ENCODE measurements at regions not wholly inside any gene's neighbourhood (a gene's known extent, or its start where the extent isn't known, plus 50 kb on each side); places are given as distances from the start of the nearest gene placed in this dataset.
A peak's percentile ranks its signal among the peaks of the same experiment; 100 is the strongest.

DNA sequence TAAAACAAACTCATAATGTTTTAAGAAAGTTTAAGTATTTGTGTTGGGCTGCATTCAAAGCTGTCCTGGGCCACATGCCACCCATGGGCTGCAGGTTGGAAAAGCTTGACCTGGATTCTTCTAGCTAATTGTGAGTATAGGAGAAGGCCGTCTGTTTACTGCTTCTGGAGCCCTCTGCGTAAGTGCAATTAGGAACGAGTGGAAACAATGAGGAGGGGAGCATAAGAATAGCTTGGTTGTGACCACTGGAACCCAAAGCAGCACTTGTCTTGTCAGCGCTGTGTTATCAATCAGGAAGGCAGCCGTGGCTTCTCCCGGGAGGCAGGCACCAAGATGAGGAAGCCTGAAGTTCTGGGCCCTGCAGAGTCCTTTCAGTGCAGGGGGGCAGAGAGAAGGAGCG lies 110.4 kb upstream of the MBNL2 start:
- H3K36me3 ChIP-seq (ENCODE audit: insufficient read depth, low read length) = no peaks in the 10 kb centered on the region
- H3K27ac ChIP-seq (ENCODE audit: low read depth, low read length) = no peak overlapping the region
- no peaks in the 10 kb centered on the region for H3K79me2 ChIP-seq (ENCODE audit: control insufficient read depth, insufficient read depth, low read length, unreplicated experiment)
- no peak overlapping the region for H2AFZ ChIP-seq (ENCODE audit: low read length, unreplicated experiment)
- no peaks in the 10 kb centered on the region for H3K27me3 ChIP-seq (ENCODE audit: insufficient read depth, low read length)
- no peak overlapping the region for H3K4me3 ChIP-seq (ENCODE audit: low read depth, low read length)
- peaks cover 31% of the 10 kb centered on the region for H3K4me1 ChIP-seq (ENCODE audit: control insufficient read depth, insufficient read depth, low read length, unreplicated experiment)

DNA sequence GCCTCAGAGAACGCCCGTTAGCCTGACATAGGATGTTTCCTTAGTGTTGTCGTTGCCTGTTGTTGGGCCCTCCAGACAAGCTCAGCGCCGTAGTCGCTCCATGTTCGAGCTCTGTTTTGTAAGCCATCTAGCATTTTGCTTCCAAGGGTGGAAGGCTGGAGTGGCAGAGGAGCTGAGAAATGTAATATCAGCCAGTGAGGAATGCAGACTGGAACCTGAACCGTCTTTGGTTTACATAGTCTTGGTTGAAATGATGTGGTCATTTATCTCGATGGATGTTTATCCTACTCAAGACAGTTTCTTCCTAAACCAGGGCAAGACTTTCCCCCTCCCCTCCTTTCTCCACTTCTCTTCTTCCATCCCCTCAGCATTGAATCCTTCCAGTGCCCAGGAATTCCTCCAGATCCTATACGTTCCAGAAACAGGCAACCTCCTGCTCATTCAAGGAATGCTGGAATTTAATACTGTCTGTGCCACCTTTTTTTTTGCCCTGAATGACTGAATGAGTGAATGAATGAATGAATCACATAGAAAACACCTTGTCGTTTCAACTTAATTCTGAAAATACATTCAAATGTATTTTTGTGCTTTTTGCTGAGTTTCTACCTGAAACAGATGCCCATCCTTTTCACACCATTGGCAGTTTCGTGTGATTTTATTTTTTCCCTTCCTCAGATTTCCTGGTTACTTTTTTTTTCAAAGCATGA lies 109.5 kb upstream of the MBNL2 start:
- Histone ChIP-seq H3K27me3 (ENCODE audit: insufficient read depth, low read length) (no peaks in the 10 kb centered on the region), H2AFZ (ENCODE audit: low read length, unreplicated experiment) (no peak overlapping the region), H3K4me1 (ENCODE audit: control insufficient read depth, insufficient read depth, low read length, unreplicated experiment) (peaks cover 37% of the 10 kb centered on the region), H3K36me3 (ENCODE audit: insufficient read depth, low read length) (no peaks in the 10 kb centered on the region), H3K27ac (ENCODE audit: low read depth, low read length) (no peak overlapping the region), H3K79me2 (ENCODE audit: control insufficient read depth, insufficient read depth, low read length, unreplicated experiment) (no peaks in the 10 kb centered on the region), H3K4me3 (ENCODE audit: low read depth, low read length) (no peak overlapping the region)

DNA sequence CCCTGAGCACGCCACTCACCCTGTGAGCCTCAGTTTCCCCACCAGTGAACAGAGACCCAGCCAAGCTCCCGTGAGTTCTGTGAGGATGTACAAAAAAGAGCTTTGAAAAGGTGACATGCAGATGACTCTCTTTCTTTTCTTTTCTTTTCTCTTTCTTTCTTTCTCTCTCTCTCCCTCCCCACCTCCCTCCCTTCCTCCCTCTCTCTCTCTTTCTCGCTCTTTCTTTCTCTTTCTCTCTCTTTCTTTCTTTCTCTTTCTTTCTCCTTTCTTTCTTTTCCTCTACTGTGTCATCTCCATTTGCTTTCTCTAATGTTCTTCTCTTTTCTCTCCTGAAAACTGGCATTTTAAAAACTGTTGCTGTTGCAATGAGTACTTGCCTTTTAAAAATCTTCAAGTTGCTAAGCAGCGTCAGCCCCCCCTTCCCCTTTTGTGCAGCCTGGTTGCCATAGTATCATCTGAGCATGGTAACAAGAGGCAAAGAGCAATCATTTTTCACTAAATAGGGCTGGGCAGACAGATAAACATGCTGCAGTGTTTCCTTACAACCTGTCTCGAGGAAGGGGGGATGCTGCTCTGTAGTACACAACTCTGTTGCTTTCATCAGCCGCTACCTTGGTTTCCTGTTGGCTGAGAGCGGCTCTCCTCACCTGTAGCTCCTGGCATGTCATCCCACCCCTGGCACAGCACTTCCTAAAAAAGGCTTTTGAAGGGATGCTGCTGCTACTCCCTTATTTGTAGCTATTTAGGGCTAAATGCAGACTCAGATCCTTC lies 108.7 kb upstream of the MBNL2 start:
- Histone ChIP-seq H3K27me3 (ENCODE audit: insufficient read depth, low read length) (no peaks in the 10 kb centered on the region), H3K4me1 (ENCODE audit: control insufficient read depth, insufficient read depth, low read length, unreplicated experiment) (peaks cover 37% of the 10 kb centered on the region), H3K36me3 (ENCODE audit: insufficient read depth, low read length) (no peaks in the 10 kb centered on the region), H3K4me3 (ENCODE audit: low read depth, low read length) (no peak overlapping the region), H3K79me2 (ENCODE audit: control insufficient read depth, insufficient read depth, low read length, unreplicated experiment) (no peaks in the 10 kb centered on the region), H3K27ac (ENCODE audit: low read depth, low read length) (no peak overlapping the region), H2AFZ (ENCODE audit: low read length, unreplicated experiment) (no peak overlapping the region)

DNA sequence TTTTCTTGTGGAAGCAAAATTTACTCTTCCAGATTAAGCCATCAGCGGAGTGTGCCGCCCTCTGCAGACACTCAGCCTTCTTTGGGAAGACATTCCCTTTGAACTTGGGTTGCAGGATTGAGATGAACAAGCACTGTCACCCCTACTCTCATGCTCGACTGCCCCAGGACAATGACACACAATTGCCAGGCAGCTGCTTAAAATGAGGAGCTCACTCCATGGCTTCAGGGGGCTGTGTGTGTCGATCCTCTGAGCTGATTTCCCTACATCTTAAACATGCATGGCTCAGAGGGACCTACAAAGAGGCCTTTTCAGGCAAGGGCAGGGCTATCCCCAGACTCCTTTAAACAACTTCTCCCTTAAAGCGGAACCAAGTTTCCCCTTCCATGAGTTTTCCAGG lies 107.5 kb upstream of the MBNL2 start:
- H3K79me2 ChIP-seq (ENCODE audit: control insufficient read depth, insufficient read depth, low read length, unreplicated experiment) = no peaks in the 10 kb centered on the region
- no peak overlapping the region for H3K27ac ChIP-seq (ENCODE audit: low read depth, low read length)
- H3K4me1 ChIP-seq (ENCODE audit: control insufficient read depth, insufficient read depth, low read length, unreplicated experiment) = peaks cover 28% of the 10 kb centered on the region
- peak overlapping the region; percentile 57 for H2AFZ ChIP-seq (ENCODE audit: low read length, unreplicated experiment)
- no peaks in the 10 kb centered on the region for H3K36me3 ChIP-seq (ENCODE audit: insufficient read depth, low read length)
- peak overlapping the region; percentile 11; the same call in 1 of the 2 replicates for H3K4me3 ChIP-seq (ENCODE audit: low read depth, low read length)
- H3K27me3 ChIP-seq (ENCODE audit: insufficient read depth, low read length) = no peaks in the 10 kb centered on the region

DNA sequence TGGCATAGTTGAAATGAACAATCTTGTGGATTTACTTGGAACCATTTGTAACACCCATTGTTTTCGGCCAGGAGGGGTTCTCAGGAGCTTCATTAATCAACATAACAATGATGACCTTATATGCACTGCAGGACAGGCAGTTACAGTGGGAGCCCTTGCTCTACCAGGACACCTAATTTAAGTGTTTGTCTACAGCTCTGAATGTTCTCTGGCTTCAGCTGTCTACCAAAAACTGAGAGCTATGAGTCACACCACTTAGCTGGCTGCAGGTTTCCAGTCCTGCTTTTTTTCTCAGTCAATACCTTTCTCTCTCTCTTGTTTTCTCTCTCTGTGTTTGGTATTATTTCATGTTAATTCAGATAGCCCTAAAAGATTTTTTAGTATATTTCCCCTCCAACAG lies 105.4 kb upstream of the MBNL2 start:
- Histone ChIP-seq H3K4me1 (ENCODE audit: control insufficient read depth, insufficient read depth, low read length, unreplicated experiment) (peaks cover 46% of the 10 kb centered on the region), H2AFZ (ENCODE audit: low read length, unreplicated experiment) (no peak overlapping the region)

DNA sequence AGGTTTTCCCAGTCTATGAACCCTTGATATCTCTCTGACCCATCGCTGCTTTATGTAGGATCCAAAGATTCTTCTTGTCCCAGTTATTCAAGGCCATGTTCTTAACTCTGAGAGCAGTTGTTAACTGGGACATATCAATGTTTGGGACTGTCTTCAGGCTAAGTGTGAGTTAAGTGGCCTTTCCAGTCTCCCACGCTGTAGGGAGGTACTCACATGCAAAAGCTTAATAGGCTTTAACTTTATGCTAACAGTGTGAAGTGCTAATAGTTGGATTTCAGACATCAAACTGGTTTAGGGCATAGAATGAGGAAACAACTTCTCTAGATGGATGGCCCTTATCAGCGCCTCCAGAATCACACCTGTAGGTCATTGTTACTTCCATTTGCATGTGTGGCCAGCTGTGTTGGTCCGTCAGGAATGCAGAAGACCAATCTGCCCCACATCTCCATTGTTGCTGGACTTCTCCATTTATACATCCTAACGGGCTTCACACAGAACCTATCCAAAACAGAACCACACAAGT lies 104.7 kb upstream of the MBNL2 start:
- H3K36me3 ChIP-seq (ENCODE audit: insufficient read depth, low read length) = no peaks in the 10 kb centered on the region
- no peak overlapping the region for H3K27ac ChIP-seq (ENCODE audit: low read depth, low read length)
- no peaks in the 10 kb centered on the region for H3K79me2 ChIP-seq (ENCODE audit: control insufficient read depth, insufficient read depth, low read length, unreplicated experiment)
- peaks cover 51% of the 10 kb centered on the region for H3K4me1 ChIP-seq (ENCODE audit: control insufficient read depth, insufficient read depth, low read length, unreplicated experiment)
- H3K27me3 ChIP-seq (ENCODE audit: insufficient read depth, low read length) = no peaks in the 10 kb centered on the region
- no peak overlapping the region for H3K4me3 ChIP-seq (ENCODE audit: low read depth, low read length)
- H2AFZ ChIP-seq (ENCODE audit: low read length, unreplicated experiment) = no peak overlapping the region

More for the DNA sequence above, 105.4 kb upstream of the MBNL2 start:
- Histone ChIP-seq H3K27me3 (ENCODE audit: insufficient read depth, low read length) (no peaks in the 10 kb centered on the region), H3K4me3 (ENCODE audit: low read depth, low read length) (no peak overlapping the region), H3K36me3 (ENCODE audit: insufficient read depth, low read length) (no peaks in the 10 kb centered on the region), H3K79me2 (ENCODE audit: control insufficient read depth, insufficient read depth, low read length, unreplicated experiment) (no peaks in the 10 kb centered on the region), H3K27ac (ENCODE audit: low read depth, low read length) (no peak overlapping the region)

DNA sequence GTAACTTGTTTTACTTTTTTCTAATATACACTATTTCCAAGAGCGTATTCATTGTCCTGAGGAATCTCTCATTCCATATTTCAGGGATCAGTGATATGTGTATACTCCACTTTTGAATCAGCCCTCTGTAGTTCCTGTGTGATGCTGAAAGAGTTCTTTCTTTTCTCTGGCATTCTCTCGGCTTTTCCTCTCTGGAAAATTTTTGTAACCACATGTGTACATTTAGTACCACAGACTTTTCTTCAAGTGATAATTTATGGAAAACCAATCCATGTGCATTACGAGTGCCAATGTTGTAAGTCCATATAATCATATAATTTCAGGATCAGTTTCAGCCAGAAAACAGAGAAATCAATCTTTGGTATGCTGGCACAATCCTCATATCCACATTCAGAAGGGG lies 102.2 kb upstream of the MBNL2 start:
- peak overlapping the region; percentile 17; the same call in 1 of the 2 replicates for H3K4me3 ChIP-seq (ENCODE audit: low read depth, low read length)
- H3K79me2 ChIP-seq (ENCODE audit: control insufficient read depth, insufficient read depth, low read length, unreplicated experiment) = no peaks in the 10 kb centered on the region
- no peak overlapping the region for H3K27ac ChIP-seq (ENCODE audit: low read depth, low read length)
- no peaks in the 10 kb centered on the region for H3K36me3 ChIP-seq (ENCODE audit: insufficient read depth, low read length)
- H2AFZ ChIP-seq (ENCODE audit: low read length, unreplicated experiment) = no peak overlapping the region
- no peaks in the 10 kb centered on the region for H3K27me3 ChIP-seq (ENCODE audit: insufficient read depth, low read length)
- peaks cover 62% of the 10 kb centered on the region for H3K4me1 ChIP-seq (ENCODE audit: control insufficient read depth, insufficient read depth, low read length, unreplicated experiment)

DNA sequence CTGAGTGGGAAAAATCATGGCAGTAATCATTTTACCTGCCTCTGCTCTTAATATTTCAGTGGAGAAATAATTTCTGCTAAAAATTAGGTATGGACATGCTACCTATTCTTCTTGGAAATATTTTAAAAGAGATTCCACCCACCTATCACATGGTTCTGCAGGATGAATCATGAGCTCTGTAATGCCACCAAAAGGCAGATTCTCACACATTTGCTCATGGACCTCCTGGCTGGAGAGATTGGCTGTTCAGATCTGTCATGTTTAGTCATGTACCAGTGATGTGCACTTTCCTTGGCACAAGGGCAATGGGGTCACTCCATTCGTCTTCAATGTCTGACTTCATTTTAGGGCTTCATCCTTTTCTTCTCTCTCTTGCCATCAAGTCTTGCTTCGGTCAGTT lies 101.8 kb upstream of the MBNL2 start:
- peaks cover 62% of the 10 kb centered on the region for H3K4me1 ChIP-seq (ENCODE audit: control insufficient read depth, insufficient read depth, low read length, unreplicated experiment)

DNA sequence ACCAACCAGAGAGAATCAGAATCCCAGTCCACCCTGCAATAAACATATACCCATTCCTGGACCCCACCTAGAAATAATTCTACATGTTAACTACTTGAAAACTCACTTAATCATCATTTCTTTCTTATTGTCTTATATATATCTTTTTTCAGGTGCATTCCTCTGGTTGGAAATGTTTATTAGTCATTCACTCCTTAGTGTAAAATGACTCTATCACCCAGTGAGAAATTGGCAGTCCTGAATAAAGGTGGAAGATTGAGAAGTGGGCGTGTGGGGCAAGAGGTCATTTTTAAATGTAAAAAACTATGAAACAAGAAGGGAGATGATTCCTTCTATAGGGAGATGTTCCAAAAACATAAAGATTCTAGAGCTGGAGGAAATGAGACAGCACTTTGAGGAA lies 101.2 kb upstream of the MBNL2 start:
- Histone ChIP-seq H3K27ac (ENCODE audit: low read depth, low read length) (peak overlapping the region; percentile 81; the same call in 1 of the 2 replicates), H3K4me1 (ENCODE audit: control insufficient read depth, insufficient read depth, low read length, unreplicated experiment) (peaks cover 62% of the 10 kb centered on the region), H3K36me3 (ENCODE audit: insufficient read depth, low read length) (no peaks in the 10 kb centered on the region), H2AFZ (ENCODE audit: low read length, unreplicated experiment) (no peak overlapping the region), H3K79me2 (ENCODE audit: control insufficient read depth, insufficient read depth, low read length, unreplicated experiment) (no peaks in the 10 kb centered on the region), H3K4me3 (ENCODE audit: low read depth, low read length) (no peak overlapping the region), H3K27me3 (ENCODE audit: insufficient read depth, low read length) (no peaks in the 10 kb centered on the region)

More for the DNA sequence above, 101.8 kb upstream of the MBNL2 start:
- Histone ChIP-seq H3K27ac (ENCODE audit: low read depth, low read length) (0 out of 2 replicates have a peak overlapping the region, but pooled peaks have one; percentile 20), H3K36me3 (ENCODE audit: insufficient read depth, low read length) (no peaks in the 10 kb centered on the region), H3K79me2 (ENCODE audit: control insufficient read depth, insufficient read depth, low read length, unreplicated experiment) (no peaks in the 10 kb centered on the region), H2AFZ (ENCODE audit: low read length, unreplicated experiment) (no peak overlapping the region), H3K27me3 (ENCODE audit: insufficient read depth, low read length) (no peaks in the 10 kb centered on the region), H3K4me3 (ENCODE audit: low read depth, low read length) (peak overlapping the region; percentile 17; the same call in 1 of the 2 replicates)

DNA sequence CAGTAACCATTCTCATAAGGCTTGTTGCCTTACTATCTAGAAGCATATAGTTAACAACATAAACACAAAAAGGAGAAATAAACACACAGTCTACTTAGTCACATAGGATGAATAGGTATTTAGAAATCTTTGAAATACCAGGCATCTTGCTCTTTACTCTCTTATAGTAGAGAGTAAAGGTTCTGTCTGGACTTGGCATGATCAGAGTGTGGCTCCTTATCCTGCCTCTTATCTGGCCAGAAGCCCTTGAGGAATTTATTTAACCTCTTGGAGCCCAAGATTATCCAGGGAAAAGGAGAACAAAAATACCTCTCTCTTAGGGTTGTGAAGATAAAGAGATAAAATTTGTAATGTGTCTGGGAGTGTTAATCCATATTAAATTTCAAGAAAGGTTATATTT lies 100.2 kb upstream of the MBNL2 start:
- Histone ChIP-seq H3K4me1 (ENCODE audit: control insufficient read depth, insufficient read depth, low read length, unreplicated experiment) (peaks cover 62% of the 10 kb centered on the region), H3K79me2 (ENCODE audit: control insufficient read depth, insufficient read depth, low read length, unreplicated experiment) (no peaks in the 10 kb centered on the region), H3K27me3 (ENCODE audit: insufficient read depth, low read length) (no peaks in the 10 kb centered on the region), H3K27ac (ENCODE audit: low read depth, low read length) (peak overlapping the region; percentile 81), H2AFZ (ENCODE audit: low read length, unreplicated experiment) (no peak overlapping the region), H3K4me3 (ENCODE audit: low read depth, low read length) (peak overlapping the region; percentile 35; the same call in 1 of the 2 replicates), H3K36me3 (ENCODE audit: insufficient read depth, low read length) (no peaks in the 10 kb centered on the region)
